GM18907 (cell line): ENCODE measurements at regions not wholly inside any gene's neighbourhood (a gene's known extent, or its start where the extent isn't known, plus 50 kb on each side); places are given as distances from the start of the nearest gene placed in this dataset.

Source experiments
- ATAC-seq: cut with Tn5 transposase; IDR thresholded peaks from one replicate; pipeline ENCODE4 v1.9.1; 2021; ENCODE audit warnings: mild to moderate bottlenecking, moderate library complexity; ENCODE audit not compliant: unreplicated experiment

GRCh38 chr5:117271656-117272055 lies 697.0 kb upstream of the SEMA6A start:
- ATAC-seq = no peak

- no peak for ATAC-seq
Measured at GRCh38 chr5:117266280-117266679, 691.7 kb upstream of the SEMA6A start.

GRCh38 chr5:117263231-117263630 lies 688.6 kb upstream of the SEMA6A start:
- no peak for ATAC-seq

GRCh38 chr5:117262572-117263131 lies 688.0 kb upstream of the SEMA6A start:
- no peak for ATAC-seq

- no peak for ATAC-seq
Measured at GRCh38 chr5:117261948-117262571, 687.4 kb upstream of the SEMA6A start.

GRCh38 chr5:117255211-117256027 lies 680.8 kb upstream of the SEMA6A start:
- ATAC-seq = no peak

DNA sequence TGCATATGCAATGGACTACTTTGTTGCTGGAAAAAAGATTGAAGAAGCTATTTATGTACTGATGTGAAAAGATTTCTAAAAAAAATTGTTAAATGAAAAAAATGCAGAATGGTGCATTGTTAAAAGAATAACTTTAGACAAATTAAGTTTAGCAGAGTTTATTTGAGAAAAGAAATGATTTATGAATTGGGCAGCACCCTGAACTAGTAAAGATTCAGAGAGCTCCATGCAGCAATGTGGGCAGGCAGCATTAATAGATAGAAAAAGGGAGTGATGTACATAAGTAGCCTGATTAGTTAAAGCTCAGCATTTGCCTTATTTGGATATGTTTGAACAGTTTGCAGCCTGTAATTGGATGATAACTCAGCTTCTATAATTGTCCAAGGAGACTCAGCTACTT lies 677.9 kb upstream of the SEMA6A start:
- no peak for ATAC-seq

DNA sequence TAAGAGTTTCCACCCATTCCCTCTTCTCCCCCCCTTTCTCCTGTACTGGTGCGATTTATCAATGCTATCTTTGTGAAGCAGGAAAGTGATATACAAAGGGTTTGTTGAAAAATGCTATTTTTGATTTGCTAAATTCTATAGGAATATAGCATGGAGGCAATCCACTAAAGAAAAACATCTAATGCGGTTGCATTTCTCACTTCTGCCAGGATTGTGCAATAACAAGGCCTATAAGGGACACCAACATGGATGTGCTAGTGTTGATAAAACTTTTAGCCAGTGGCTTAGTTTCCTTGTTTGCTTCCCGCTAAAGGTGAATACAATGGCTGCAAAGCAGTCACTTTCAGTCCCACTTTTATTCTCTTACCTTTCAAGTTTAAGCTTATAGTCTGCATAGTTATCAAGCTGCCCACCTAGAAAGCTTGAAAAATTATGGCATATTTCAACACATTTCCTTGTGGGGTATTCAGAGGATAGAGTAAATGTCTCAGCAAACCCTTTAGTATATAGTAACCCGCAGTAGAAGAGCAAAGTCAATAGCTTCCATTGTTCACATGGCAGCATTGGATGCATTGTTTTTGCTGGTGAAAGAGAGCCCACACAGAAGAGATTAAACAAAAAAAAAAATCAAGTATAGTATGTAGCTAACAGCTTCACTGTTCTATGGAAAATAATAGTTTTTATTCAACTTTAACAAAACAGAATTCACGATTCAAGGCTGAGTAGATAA lies 674.6 kb upstream of the SEMA6A start:
- ATAC-seq = no peak

- ATAC-seq = no peak
Measured at GRCh38 chr5:117246424-117246823, 671.8 kb upstream of the SEMA6A start.

- ATAC-seq = no peak
Measured at GRCh38 chr5:117245130-117245529, 670.5 kb upstream of the SEMA6A start.

DNA sequence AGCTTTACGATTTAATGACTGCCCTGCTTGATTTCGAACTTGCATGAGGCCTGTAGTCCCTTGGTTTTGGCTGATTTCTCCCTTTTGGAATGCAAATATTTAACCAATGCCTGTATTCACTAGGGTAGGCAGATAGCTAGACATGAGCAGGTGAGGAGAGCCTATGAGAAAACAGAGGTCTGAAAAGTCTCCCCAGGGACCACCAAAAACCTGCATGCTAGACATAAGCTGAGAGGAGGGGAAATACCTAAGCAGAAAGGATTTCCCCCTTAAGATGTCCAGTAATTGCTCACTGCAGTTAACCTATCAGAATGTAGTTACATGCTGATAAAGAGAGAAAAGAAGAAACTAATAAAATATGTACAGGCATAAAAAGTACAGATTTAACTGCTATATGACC lies 667.4 kb upstream of the SEMA6A start:
- ATAC-seq = peak; percentile 61

GRCh38 chr5:117236941-117237340 lies 662.3 kb upstream of the SEMA6A start:
- ATAC-seq = no peak

- no peak for ATAC-seq
Measured at GRCh38 chr5:117235786-117236185, 661.2 kb upstream of the SEMA6A start.

- peak; percentile 53 for ATAC-seq
Measured at GRCh38 chr5:117230375-117230774, 655.8 kb upstream of the SEMA6A start.

DNA sequence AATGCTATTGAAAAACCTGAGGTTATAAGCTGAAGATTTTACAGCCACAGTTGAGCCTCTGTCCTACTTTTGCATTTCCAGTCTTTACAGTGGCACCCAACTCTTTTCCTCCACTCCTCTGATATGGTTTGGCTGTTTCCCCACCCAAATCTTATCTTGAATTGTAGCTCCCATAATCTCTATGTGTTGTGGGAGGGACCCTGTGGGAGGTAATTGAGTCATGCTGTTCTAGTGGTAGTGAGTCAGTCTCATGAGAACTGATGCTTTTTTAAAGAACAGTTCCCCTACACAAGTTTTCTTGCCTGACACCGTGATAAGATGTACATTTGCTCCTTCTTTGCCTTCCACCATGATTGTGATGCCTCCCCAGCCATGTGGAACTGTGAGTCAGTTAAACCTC lies 646.1 kb upstream of the SEMA6A start:
- no peak for ATAC-seq

DNA sequence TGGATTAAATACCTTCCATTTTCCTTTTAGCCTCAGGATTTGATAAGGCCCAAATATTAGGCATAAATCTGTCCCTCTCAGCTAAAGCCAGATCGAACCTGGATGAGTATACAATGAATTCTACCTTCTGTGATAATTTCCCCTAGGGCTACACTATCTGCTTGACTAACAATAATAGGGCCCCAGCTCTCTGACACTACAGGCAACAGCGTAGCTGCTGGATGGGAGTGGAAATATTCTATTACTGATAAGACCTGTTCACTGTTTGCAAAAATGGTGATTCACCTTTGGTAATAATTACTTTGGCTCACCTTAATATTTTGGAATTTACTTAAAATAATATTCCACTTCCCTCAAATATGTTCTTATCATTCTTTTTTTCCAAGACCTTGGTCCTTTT lies 644.2 kb upstream of the SEMA6A start:
- ATAC-seq = no peak

- no peak for ATAC-seq
Measured at GRCh38 chr5:117212866-117213265, 638.2 kb upstream of the SEMA6A start.

DNA sequence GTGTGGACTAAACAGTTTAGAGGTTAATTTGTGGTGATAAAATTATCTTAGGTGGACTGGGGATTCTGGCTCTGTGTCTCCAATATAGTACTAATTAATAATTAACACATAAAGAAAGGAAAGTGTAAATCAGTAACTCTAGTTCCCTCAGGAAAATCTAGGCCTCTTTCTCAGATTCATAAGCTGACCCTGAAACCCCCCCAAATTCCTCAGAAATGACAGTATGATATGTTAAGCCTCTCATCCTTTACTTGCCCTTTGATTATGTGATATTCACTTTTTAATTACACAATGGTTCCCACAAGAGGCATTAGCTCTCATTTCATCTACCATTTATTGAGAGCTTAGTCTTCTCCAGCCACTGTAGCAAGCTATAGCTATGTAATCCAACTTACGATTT lies 636.2 kb upstream of the SEMA6A start:
- ATAC-seq = no peak

- no peak for ATAC-seq
Measured at GRCh38 chr5:117209479-117209878, 634.9 kb upstream of the SEMA6A start.

GRCh38 chr5:117207088-117207668 lies 632.6 kb upstream of the SEMA6A start:
- no peak for ATAC-seq

GRCh38 chr5:117205894-117206293 lies 631.3 kb upstream of the SEMA6A start:
- ATAC-seq = no peak
